ENCODE measurements at regions not wholly inside any gene's neighbourhood (a gene's known extent, or its start where the extent isn't known, plus 50 kb on each side); places are given as distances from the start of the nearest gene placed in this dataset.

DNA sequence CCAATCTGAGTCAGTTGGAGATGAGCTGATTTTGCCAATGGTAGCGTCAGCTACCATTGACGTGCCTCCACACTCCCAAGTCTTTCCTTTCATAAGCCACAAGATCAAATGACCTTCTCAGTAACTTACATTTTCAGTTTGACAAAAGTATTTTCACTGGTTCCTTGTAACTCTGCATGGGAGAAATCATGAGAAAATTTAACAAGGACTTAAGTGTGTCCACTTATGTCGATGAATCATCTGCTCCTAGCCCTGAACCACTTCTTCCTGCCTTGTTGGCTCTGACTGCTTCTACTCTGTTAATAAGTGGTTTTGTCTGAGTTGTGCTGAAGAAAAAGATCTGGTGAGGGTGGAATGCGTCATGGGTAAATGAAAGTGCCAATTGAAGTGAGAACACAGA, 101.2 kb downstream of the NFKBIZ start:
- no peak for TF ChIP-seq PCBP2 (optimal IDR thresholded peaks at IDR 0.05; ENCODE audit: low read depth, low read length, poor library complexity, severe bottlenecking)
- TF ChIP-seq, protein P1, sequence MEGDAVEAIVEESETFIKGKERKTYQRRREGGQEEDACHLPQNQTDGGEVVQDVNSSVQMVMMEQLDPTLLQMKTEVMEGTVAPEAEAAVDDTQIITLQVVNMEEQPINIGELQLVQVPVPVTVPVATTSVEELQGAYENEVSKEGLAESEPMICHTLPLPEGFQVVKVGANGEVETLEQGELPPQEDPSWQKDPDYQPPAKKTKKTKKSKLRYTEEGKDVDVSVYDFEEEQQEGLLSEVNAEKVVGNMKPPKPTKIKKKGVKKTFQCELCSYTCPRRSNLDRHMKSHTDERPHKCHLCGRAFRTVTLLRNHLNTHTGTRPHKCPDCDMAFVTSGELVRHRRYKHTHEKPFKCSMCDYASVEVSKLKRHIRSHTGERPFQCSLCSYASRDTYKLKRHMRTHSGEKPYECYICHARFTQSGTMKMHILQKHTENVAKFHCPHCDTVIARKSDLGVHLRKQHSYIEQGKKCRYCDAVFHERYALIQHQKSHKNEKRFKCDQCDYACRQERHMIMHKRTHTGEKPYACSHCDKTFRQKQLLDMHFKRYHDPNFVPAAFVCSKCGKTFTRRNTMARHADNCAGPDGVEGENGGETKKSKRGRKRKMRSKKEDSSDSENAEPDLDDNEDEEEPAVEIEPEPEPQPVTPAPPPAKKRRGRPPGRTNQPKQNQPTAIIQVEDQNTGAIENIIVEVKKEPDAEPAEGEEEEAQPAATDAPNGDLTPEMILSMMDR (CRISPR knock-in tag; IDR thresholded peaks at IDR 0.05): no peak
- no peak for TF ChIP-seq DPF2 (CRISPR knock-in tag; IDR thresholded peaks at IDR 0.05; ENCODE audit: borderline replicate concordance, low read depth)
- TF ChIP-seq MED1 (CRISPR knock-in tag; IDR thresholded peaks at IDR 0.05): no peak
- TF ChIP-seq, protein P2, sequence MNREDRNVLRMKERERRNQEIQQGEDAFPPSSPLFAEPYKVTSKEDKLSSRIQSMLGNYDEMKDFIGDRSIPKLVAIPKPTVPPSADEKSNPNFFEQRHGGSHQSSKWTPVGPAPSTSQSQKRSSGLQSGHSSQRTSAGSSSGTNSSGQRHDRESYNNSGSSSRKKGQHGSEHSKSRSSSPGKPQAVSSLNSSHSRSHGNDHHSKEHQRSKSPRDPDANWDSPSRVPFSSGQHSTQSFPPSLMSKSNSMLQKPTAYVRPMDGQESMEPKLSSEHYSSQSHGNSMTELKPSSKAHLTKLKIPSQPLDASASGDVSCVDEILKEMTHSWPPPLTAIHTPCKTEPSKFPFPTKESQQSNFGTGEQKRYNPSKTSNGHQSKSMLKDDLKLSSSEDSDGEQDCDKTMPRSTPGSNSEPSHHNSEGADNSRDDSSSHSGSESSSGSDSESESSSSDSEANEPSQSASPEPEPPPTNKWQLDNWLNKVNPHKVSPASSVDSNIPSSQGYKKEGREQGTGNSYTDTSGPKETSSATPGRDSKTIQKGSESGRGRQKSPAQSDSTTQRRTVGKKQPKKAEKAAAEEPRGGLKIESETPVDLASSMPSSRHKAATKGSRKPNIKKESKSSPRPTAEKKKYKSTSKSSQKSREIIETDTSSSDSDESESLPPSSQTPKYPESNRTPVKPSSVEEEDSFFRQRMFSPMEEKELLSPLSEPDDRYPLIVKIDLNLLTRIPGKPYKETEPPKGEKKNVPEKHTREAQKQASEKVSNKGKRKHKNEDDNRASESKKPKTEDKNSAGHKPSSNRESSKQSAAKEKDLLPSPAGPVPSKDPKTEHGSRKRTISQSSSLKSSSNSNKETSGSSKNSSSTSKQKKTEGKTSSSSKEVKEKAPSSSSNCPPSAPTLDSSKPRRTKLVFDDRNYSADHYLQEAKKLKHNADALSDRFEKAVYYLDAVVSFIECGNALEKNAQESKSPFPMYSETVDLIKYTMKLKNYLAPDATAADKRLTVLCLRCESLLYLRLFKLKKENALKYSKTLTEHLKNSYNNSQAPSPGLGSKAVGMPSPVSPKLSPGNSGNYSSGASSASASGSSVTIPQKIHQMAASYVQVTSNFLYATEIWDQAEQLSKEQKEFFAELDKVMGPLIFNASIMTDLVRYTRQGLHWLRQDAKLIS (CRISPR knock-in tag; IDR thresholded peaks at IDR 0.05): no peak
